ENCODE measurements at regions not wholly inside any gene's neighbourhood (a gene's known extent, or its start where the extent isn't known, plus 50 kb on each side); places are given as distances from the start of the nearest gene placed in this dataset.
A peak's percentile ranks its signal among the peaks of the same experiment; 100 is the strongest.

DNA sequence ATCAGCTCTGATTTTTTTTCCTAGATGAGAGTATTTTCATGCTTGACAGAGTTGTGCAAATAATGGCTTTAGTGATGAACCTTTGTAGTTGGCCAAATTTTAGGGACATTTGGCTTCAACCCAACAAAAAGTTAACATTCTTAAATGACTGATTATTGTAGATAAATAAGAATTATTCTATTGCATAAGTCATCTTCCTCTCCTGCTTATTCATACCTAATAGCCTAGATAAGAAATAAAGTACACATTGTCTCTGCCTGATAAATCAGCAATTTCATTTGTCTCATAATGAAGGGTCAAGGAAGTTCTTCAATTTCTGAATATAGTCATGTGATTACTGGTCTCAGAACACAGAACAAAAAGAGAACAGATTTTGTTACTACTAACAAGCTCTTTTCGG lies 428.9 kb upstream of the IL12A start:
- no peak for DNase-seq

DNA sequence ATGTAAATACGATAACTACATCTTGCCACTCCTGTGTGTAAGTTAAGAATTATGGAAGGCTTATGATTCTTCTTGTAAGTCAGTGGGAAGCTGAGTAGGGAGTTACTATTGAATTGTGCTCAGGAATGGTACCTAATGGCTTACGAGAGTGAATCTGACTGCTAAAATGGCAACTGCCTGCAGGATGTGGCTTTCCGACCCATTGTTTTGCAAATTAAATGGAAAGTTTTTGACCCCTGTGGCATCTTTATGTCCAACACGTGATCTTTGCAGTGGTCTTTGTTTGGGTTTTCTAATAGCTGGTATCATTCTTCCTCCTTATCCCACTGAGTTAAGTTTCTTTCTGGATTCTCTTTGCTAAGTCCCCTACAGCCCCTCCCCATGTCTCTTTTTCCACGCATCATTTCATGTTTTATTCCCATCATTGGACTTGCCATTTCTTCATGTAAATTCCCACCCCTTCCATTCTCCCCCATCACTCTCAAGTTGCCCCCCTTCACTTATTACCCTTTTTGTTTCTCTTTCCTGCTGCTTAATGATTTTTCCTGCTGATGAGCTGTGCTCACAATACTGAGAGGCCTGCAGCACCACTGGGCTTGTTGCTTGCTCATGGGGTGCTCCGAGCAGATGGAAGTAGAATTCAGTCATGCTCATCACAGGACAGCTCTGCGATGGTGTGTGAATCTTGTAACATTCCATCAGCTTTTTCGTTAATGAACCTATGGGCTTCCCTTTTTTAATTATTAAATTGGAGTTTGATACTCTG lies 428.2 kb upstream of the IL12A start:
- no peak for DNase-seq

DNA sequence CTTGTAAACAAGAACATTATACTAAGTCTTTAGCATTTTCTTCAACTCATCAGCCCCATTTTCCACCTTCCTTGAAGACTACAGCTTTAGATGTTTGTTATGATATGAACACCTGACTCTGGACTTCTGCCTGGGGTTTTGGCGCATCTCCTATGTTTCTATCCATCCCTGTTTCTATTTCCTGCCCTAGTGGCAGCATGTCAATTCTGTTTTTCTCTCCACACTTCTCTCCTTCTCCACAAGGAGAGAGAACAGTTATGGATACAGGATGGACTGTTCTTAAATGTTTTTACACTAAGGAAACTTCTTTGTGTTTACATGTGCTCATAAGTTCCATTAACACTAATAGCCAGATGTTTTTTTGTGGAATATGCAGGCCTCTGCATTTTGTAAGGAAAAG lies 423.3 kb upstream of the IL12A start:
- DNase-seq, result no peak

- no peak for DNase-seq
Observed at GRCh38 chr3:159583662-159584061, 405.0 kb upstream of the IL12A start.

GRCh38 chr3:159584421-159584820 lies 404.2 kb upstream of the IL12A start:
- no peak for DNase-seq

DNA sequence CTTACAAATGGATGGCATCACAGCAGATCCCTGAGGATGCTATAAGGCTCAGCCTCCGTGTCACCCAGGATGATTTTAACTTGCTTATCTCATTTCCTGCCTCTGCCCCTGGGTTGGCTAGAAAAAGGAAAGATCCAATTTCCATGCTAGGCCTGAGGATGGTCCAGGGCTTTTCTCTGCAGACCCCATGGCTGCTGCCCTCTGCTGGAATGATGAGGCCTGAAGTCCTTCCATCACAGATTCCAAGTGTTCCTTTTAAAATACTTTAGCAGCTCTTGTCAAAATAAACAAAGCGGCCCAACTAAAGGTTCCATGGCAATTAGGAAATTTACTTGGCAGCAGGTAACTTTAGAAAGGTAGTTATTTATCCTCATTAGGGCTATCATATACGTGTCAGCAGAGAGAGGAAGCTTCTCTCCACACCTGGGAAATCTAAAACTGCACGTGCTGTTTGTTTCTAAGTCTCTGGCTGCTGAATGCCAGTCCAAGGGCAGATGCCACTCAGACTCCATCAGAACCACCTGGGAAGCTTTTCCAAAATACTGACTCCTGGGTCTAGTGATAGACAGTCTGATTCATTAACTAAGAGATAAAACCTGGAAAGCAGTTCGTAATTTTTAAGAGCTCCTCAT lies 401.9 kb upstream of the IL12A start:
- DNase-seq, result peak; percentile 23

- no peak for DNase-seq
Observed at GRCh38 chr3:159593927-159594605, 394.6 kb upstream of the IL12A start.

DNA sequence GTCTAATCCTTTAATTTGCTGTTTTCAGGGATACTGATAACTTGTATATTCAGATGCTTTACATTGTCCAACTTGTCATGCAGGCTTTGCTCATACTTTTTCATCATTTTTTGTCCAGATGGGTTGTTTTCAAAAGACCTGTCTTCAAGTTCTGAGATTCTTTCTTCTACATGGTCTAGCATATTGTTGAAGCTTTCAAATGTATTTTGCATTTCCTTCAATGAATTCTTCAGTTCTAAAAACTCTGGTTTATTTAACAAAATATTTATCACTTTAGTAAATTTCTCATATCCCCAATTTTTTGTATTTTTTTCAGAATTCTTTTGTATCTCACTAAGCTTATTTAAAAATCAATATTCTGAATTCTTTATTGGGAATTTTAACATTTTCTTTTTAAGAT lies 388.3 kb upstream of the IL12A start:
- no peak for DNase-seq

- no peak for DNase-seq
Observed at GRCh38 chr3:159604151-159604581, 384.5 kb upstream of the IL12A start.

GRCh38 chr3:159605101-159605500 lies 383.5 kb upstream of the IL12A start:
- DNase-seq, result no peak

- no peak for DNase-seq
Observed at GRCh38 chr3:159605776-159606175, 382.9 kb upstream of the IL12A start.

DNA sequence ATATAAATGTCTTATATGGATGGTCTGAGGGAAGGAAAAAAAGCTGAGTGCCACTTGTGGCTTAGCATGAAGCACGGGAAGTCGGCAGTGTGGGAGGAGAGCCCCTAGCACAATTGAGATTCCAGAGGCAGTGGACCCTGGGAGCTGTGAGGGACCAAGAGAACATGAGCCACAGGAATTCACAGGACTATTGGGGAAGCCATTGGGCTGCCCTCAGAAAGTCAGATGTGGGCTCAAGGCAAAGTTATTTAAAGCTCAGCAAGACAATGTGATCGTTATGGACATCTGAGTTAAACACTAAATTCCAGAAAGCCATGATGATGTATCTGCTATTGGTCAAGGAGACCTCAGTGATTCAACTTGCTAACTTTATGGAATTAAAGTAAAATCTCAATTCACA lies 380.8 kb upstream of the IL12A start:
- no peak for DNase-seq

- DNase-seq, result no peak
Observed at GRCh38 chr3:159608311-159608710, 380.3 kb upstream of the IL12A start.

DNA sequence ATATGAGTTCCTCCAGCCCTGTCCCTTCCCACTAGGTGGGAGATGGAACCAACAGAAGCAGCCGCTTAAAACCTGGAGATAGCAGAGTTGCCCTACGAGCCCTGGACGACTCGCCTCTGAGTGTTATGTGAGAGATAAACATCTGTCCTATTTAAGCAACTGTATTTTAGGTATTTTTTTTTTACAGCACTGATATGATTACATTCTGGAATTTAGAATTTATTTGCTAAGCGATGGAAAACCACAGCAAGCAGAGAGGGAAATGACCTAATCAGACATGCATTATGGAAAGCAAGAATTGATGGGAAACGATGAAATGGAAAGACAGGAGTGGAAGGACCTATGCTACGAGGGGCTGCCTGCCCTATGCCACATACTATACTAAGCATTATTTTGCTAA lies 379.0 kb upstream of the IL12A start:
- no peak for DNase-seq

- no peak for DNase-seq
Observed at GRCh38 chr3:159616234-159616825, 372.3 kb upstream of the IL12A start.

GRCh38 chr3:159619341-159619885 lies 369.2 kb upstream of the IL12A start:
- DNase-seq, result no peak

DNA sequence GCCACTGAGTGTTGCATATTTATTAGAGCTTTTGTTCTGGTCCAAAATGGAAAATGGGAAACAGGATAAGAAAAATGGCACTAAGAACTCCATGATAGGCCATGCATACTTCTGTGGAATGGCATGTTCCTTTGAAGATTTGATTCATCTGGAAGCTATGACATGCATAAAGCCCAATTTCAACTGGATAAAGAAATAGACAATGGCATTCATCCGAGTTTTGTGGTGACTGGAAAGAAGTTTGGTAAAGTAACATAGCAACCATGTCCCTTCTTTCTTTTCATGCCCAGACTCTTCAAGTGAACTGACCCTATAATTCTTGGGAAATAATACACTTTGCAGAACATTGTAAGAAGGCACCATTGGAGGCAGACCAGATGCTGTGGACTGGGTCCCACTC lies 368.4 kb upstream of the IL12A start:
- DNase-seq, result no peak

DNA sequence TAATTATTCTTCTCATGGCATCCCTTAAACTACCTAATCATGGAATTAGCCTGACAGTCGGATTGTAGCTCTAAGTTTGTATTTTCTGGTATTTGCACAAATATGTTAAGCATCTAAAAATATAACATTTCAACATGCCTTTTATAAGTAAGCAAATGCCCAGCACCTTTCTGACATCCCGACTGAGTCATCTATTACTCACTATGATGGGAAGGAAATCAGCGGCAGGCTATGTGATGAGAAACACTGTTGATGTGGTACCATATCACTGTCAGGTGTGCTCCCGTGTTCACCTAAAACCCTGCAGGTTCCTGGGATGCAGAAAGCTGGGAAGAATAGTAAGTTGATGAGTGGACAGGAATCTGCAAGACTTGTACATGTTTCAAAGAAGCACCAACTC lies 367.8 kb upstream of the IL12A start:
- DNase-seq, result no peak

DNA sequence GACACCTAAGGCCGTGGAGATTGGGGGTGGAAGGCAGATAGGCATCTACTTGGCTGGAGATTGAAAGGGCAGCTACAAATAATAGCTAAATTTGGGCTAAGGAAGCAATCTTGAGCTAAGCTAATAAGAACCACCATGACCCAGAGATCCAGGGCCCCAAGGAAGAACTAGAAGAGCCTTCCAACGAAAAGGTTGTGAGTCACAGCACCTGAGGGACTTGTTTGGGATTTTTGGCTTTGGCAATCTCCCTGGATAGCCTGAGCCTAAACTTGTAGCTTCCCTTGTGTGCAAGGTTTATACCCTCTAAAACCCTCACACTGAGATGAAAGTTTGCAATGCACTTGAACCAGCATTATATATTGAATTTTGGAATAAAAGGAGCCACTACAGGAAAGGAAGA lies 364.0 kb upstream of the IL12A start:
- no peak for DNase-seq

DNA sequence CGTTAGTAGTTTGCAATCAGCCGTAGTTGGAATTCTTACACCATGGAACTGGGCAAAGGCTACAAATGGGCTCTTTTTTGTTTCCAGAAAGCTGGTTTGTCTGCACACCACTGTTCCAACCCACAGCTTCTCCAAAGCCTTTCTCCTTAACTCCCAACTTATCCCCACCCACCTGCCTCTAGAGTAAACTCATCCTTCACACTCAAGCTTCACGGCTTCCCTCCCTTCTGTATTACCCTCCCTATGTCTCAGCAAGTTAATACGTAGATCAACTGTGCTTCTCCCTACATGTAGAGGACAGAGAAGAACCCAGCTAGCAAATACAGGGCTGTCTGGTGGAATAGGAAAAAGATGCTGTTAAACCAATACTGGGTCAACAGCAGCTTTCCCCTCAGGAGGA lies 363.0 kb upstream of the IL12A start:
- DNase-seq, result no peak

DNA sequence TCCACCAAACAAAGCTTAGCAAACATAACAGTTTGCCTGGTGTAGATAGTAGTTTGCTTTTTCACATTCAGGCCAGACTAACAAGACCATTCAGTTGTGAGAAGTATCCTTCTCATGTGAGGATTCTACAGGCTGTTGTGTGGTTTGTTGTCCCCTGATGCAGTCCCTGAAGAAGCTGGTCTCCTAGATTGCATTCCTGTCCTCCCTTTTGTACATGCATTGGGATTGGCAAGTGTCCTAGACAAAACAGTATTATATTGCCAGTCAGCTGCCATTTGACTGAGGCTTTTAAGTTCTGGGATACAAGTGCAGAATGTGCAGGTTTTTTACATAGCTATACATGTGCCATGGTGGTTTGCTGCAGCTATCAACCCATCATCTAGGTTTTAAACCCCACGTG lies 362.0 kb upstream of the IL12A start:
- DNase-seq, result no peak

DNA sequence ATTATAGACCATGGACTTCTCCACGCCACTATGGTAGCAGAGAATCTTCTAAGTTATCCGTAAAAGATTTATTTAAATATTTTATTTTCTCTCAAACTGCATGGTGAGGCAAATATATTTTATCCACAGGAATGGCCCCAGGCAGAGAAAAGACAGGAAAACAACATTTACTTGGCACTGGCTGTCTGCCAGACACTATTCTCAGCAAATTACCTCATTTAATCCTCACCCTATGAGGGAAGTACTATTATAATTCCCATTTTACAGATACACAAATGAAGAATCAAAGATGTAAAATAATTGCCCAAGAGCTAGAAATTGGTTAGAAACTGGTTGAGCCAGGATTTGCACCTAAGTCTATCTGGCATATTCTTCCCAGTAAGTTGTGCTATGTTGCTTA lies 361.4 kb upstream of the IL12A start:
- DNase-seq, result no peak

DNA sequence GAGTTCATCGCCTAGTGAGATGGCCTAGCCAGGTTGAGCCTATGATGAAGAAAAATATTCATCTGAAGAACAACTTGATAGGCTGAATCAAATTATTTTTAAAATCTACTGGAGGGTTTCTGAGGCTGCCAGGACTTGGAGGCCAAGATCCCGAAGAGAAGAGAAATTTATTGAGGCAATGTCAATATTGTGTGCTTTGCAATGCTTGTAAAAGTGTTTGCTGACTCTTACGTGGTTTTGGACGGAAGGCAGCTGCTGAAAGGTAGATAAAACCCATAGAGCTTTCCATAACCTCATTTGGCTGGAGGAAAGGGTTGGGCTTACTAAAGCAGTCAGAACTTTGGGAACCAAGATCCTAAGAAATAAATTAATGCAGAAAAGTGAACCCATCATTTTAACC lies 361.0 kb upstream of the IL12A start:
- no peak for DNase-seq

Measured in midbrain (tissue), 1 donor.